HEK293 (cell line): ENCODE measurements at regions not wholly inside any gene's neighbourhood (a gene's known extent, or its start where the extent isn't known, plus 50 kb on each side); places are given as distances from the start of the nearest gene placed in this dataset.

ENCODE experiments used
- EGR2 ChIP-seq: fragments of 450-650 bp; formaldehyde crosslinking; IDR thresholded peaks from 2 replicates; pipeline ENCODE4 v1.5.1; 2016; ENCODE audit warnings: low read depth, missing biosample characterization, missing genetic modification characterization
- GLI4 ChIP-seq: fragments of 450-650 bp; formaldehyde crosslinking; IDR thresholded peaks from 2 replicates; pipeline ENCODE4 v1.5.1; 2016; ENCODE audit warnings: missing biosample characterization, missing genetic modification characterization
- GLIS1 ChIP-seq: fragments of 450-650 bp; formaldehyde crosslinking; IDR thresholded peaks from 2 replicates; pipeline ENCODE4 v1.5.1; 2016; ENCODE audit warnings: missing biosample characterization, missing genetic modification characterization
- GLIS2 ChIP-seq: fragments of 450-650 bp; formaldehyde crosslinking; IDR thresholded peaks from 2 replicates; pipeline ENCODE4 v1.5.1; 2016; ENCODE audit warnings: missing biosample characterization, missing genetic modification characterization
- HIC1 ChIP-seq: fragments of 450-650 bp; formaldehyde crosslinking; IDR thresholded peaks from 2 replicates; pipeline ENCODE4 v1.5.1; 2016; ENCODE audit warnings: missing biosample characterization, missing genetic modification characterization
- KLF1 ChIP-seq: fragments of 450-650 bp; formaldehyde crosslinking; IDR thresholded peaks from 2 replicates; pipeline ENCODE4 v1.5.1; 2016; ENCODE audit warnings: missing biosample characterization, missing genetic modification characterization
- MZF1 ChIP-seq: fragments of 450-650 bp; formaldehyde crosslinking; IDR thresholded peaks from 2 replicates; pipeline ENCODE4 v1.5.1; 2017; ENCODE audit warnings: missing biosample characterization, missing genetic modification characterization, borderline replicate concordance
- PATZ1 ChIP-seq: fragments of 450-650 bp; formaldehyde crosslinking; IDR thresholded peaks from 2 replicates; pipeline ENCODE4 v1.5.1; 2016; ENCODE audit warnings: missing biosample characterization, missing genetic modification characterization
- SP3 ChIP-seq: fragments of 450-650 bp; formaldehyde crosslinking; IDR thresholded peaks from 2 replicates; pipeline ENCODE4 v1.5.1; 2016; ENCODE audit warnings: missing biosample characterization, missing genetic modification characterization
- SP7 ChIP-seq: fragments of 450-650 bp; formaldehyde crosslinking; IDR thresholded peaks from 2 replicates; pipeline ENCODE4 v1.5.1; 2016; ENCODE audit warnings: missing biosample characterization, missing genetic modification characterization
- TRIM28 ChIP-seq: IDR thresholded peaks from 2 replicates; pipeline ENCODE4 v1.6.1; 2011; ENCODE audit warnings: low read length, control low read depth, borderline replicate concordance
- ZFHX2 ChIP-seq: fragments of 450-650 bp; formaldehyde crosslinking; conservative IDR thresholded peaks from 2 replicates; pipeline ENCODE4 v1.5.1; 2016; ENCODE audit warnings: missing biosample characterization, missing genetic modification characterization
- ZIC2 ChIP-seq: fragments of 450-650 bp; formaldehyde crosslinking; IDR thresholded peaks from 2 replicates; pipeline ENCODE4 v1.5.1; 2016; ENCODE audit warnings: missing biosample characterization, missing genetic modification characterization
- ZNF148 ChIP-seq: fragments of 450-650 bp; formaldehyde crosslinking; IDR thresholded peaks from 2 replicates; pipeline ENCODE4 v1.5.0; 2017; ENCODE audit warnings: missing biosample characterization, missing genetic modification characterization, borderline replicate concordance
- ZNF155 ChIP-seq: fragments of 450-650 bp; formaldehyde crosslinking; IDR thresholded peaks from 2 replicates; pipeline ENCODE4 v1.5.1; 2016; ENCODE audit warnings: missing biosample characterization, missing genetic modification characterization
- ZNF175 ChIP-seq: fragments of 450-650 bp; formaldehyde crosslinking; IDR thresholded peaks from 2 replicates; pipeline ENCODE4 v1.5.1; 2016; ENCODE audit warnings: missing biosample characterization, missing genetic modification characterization
- ZNF184 ChIP-seq: fragments of 450-650 bp; IDR thresholded peaks from 2 replicates; pipeline ENCODE4 v1.5.1; 2018; ENCODE audit warnings: missing biosample characterization, mild to moderate bottlenecking, missing genetic modification characterization
- ZNF223 ChIP-seq: fragments of 450-650 bp; formaldehyde crosslinking; IDR thresholded peaks from 2 replicates; pipeline ENCODE4 v1.5.1; 2016; ENCODE audit warnings: missing biosample characterization, missing genetic modification characterization
- ZNF23 ChIP-seq: fragments of 450-650 bp; formaldehyde crosslinking; IDR thresholded peaks from 2 replicates; pipeline ENCODE4 v1.5.1; 2016; ENCODE audit warnings: missing biosample characterization, missing genetic modification characterization, borderline replicate concordance
- ZNF274 ChIP-seq, 2 experiments: fragments of 200-500 bp in 1 of 2; fragments of 450-650 bp in 1 of 2; sonication (Bioruptor generic) in 1 of 2; formaldehyde crosslinking in 1 of 2; IDR thresholded peaks; 2 replicates each; pipeline versions ENCODE4 v1.5.1 to v1.6.1; 2014 to 2016; ENCODE audit warnings: borderline replicate concordance in 1 of 2, inconsistent platforms in 1 of 2, low read length in 1 of 2, missing biosample characterization in 1 of 2, missing genetic modification characterization in 1 of 2
- ZNF311 ChIP-seq: fragments of 450-650 bp; formaldehyde crosslinking; IDR thresholded peaks from 2 replicates; pipeline ENCODE4 v1.5.1; 2017; ENCODE audit warnings: missing biosample characterization, missing genetic modification characterization, borderline replicate concordance
- ZNF335 ChIP-seq: fragments of 450-650 bp; formaldehyde crosslinking; conservative IDR thresholded peaks from 2 replicates; pipeline ENCODE4 v1.5.1; 2016; ENCODE audit warnings: missing biosample characterization, missing genetic modification characterization
- ZNF37A ChIP-seq: fragments of 450-650 bp; IDR thresholded peaks from 2 replicates; pipeline ENCODE4 v1.5.1; 2018; ENCODE audit warnings: missing biosample characterization, missing genetic modification characterization
- ZNF391 ChIP-seq: fragments of 450-650 bp; formaldehyde crosslinking; IDR thresholded peaks from 2 replicates; pipeline ENCODE4 v1.5.1; 2016; ENCODE audit warnings: low read depth, missing biosample characterization, missing genetic modification characterization, borderline replicate concordance
- ZNF398 ChIP-seq: fragments of 450-650 bp; formaldehyde crosslinking; IDR thresholded peaks from 2 replicates; pipeline ENCODE4 v1.5.1; 2017; ENCODE audit warnings: missing biosample characterization, missing genetic modification characterization
- ZNF560 ChIP-seq: fragments of 450-650 bp; formaldehyde crosslinking; IDR thresholded peaks from 2 replicates; pipeline ENCODE4 v1.5.1; 2017; ENCODE audit warnings: missing biosample characterization, missing genetic modification characterization, borderline replicate concordance
- ZNF580 ChIP-seq: fragments of 450-650 bp; formaldehyde crosslinking; IDR thresholded peaks from 2 replicates; pipeline ENCODE4 v1.5.1; 2016; ENCODE audit warnings: missing biosample characterization, missing genetic modification characterization
- ZNF660 ChIP-seq: fragments of 450-650 bp; IDR thresholded peaks from 2 replicates; pipeline ENCODE4 v1.5.1; 2018; ENCODE audit warnings: missing biosample characterization, mild to moderate bottlenecking, missing genetic modification characterization
- ZNF664 ChIP-seq: fragments of 450-650 bp; formaldehyde crosslinking; IDR thresholded peaks from 2 replicates; pipeline ENCODE4 v1.5.1; 2016; ENCODE audit warnings: missing biosample characterization, missing genetic modification characterization
- ZNF747 ChIP-seq: fragments of 450-650 bp; formaldehyde crosslinking; IDR thresholded peaks from 2 replicates; pipeline ENCODE4 v1.5.1; 2016; ENCODE audit warnings: missing biosample characterization, missing genetic modification characterization
- ZSCAN30 ChIP-seq: fragments of 450-650 bp; IDR thresholded peaks from 2 replicates; pipeline ENCODE4 v1.5.1; 2018; ENCODE audit warnings: missing biosample characterization, mild to moderate bottlenecking, missing genetic modification characterization, moderate library complexity

- TF ChIP-seq ZNF175 (no peak), ZNF560 (tag by site-specific recombination) (no peak), ZNF155 (tag by site-specific recombination) (no peak), TRIM28 (peak; percentile 67; the same call in 1 of the 2 replicates), ZNF23 (tag by site-specific recombination) (no peak), ZNF274 (IDR thresholded peaks at IDR 0.05; ENCODE audit: low read length) (no peak), ZNF274 (tag by site-specific recombination; IDR thresholded peaks at IDR 0.05; ENCODE audit: borderline replicate concordance) (no peak), HIC1 (no peak), GLI4 (no peak), EGR2 (tag by site-specific recombination) (no peak), ZNF747 (tag by site-specific recombination) (no peak), ZNF398 (peak; percentile 37; the same call in 1 of the 2 replicates), ZFHX2 (tag by site-specific recombination) (no peak), MZF1 (tag by site-specific recombination) (0 out of 2 replicates have a peak, but pooled peaks have one; percentile 21), ZNF311 (tag by site-specific recombination) (no peak), ZNF391 (tag by site-specific recombination) (no peak), ZSCAN30 (tag by site-specific recombination) (no peak), ZNF184 (no peak), ZIC2 (tag by site-specific recombination) (peak; percentile 56), ZNF580 (no peak), ZNF664 (tag by site-specific recombination) (no peak), ZNF335 (tag by site-specific recombination) (peak; percentile 19; the same call in 1 of the 2 replicates), ZNF148 (tag by site-specific recombination) (no peak), SP7 (tag by site-specific recombination) (0 out of 2 replicates have a peak, but pooled peaks have one; percentile 14), GLIS1 (peak; percentile 87), PATZ1 (0 out of 2 replicates have a peak, but pooled peaks have one; percentile 28), ZNF660 (tag by site-specific recombination) (0 out of 2 replicates have a peak, but pooled peaks have one; percentile 34), KLF1 (no peak), GLIS2 (no peak), ZNF37A (tag by site-specific recombination) (no peak), SP3 (tag by site-specific recombination) (no peak), ZNF223 (tag by site-specific recombination) (no peak)
Observed at GRCh38 chr7:24477398-24478136, 95.7 kb upstream of the PALS2 start (continued).
